Hematopoietic multipotent progenitor cell treated with erythropoietin and hydrocortisone succinate and interleukin-3 and kit ligand, for 15 days (in vitro differentiated cells): ENCODE measurements at regions not wholly inside any gene's neighbourhood (a gene's known extent, or its start where the extent isn't known, plus 50 kb on each side); places are given as distances from the start of the nearest gene placed in this dataset.
A peak's percentile ranks its signal among the peaks of the same experiment; 100 is the strongest.

ENCODE experiments used
- DNase-seq: peaks from one replicate; pipeline ENCODE4 v3.0.0-alpha.2; 2015; ENCODE audit warnings: low spot score

GRCh38 chr4:137740141-137740540 lies 207.8 kb upstream of the PCDH18 start:
- DNase-seq, result no peak

GRCh38 chr4:137739391-137739790 lies 207.1 kb upstream of the PCDH18 start:
- no peak for DNase-seq

GRCh38 chr4:137738375-137738990 lies 206.2 kb upstream of the PCDH18 start:
- DNase-seq, result no peak

- no peak for DNase-seq
These were observed 203.3 kb upstream of the PCDH18 start for GRCh38 chr4:137735561-137736104.

- DNase-seq, result peak; percentile 13
These were observed 201.2 kb upstream of the PCDH18 start for GRCh38 chr4:137733174-137734141.

- DNase-seq, result no peak
These were observed 190.6 kb upstream of the PCDH18 start for GRCh38 chr4:137722910-137723309.

GRCh38 chr4:137711502-137711901 lies 179.2 kb upstream of the PCDH18 start:
- DNase-seq, result no peak

GRCh38 chr4:137707626-137708025 lies 175.3 kb upstream of the PCDH18 start:
- DNase-seq, result no peak

- DNase-seq, result no peak
These were observed 174.9 kb upstream of the PCDH18 start for GRCh38 chr4:137707102-137707620.

- DNase-seq, result no peak
These were observed 173.0 kb upstream of the PCDH18 start for GRCh38 chr4:137705171-137705783.

- no peak for DNase-seq
These were observed 170.9 kb upstream of the PCDH18 start for GRCh38 chr4:137703195-137703594.

- DNase-seq, result no peak
These were observed 170.2 kb upstream of the PCDH18 start for GRCh38 chr4:137702512-137702911.

- DNase-seq, result no peak
These were observed 169.1 kb upstream of the PCDH18 start for GRCh38 chr4:137701401-137701800.

GRCh38 chr4:137700751-137701150 lies 168.5 kb upstream of the PCDH18 start:
- no peak for DNase-seq

- DNase-seq, result no peak
These were observed 167.8 kb upstream of the PCDH18 start for GRCh38 chr4:137700072-137700471.

GRCh38 chr4:137694138-137694537 lies 161.8 kb upstream of the PCDH18 start:
- no peak for DNase-seq

- no peak for DNase-seq
These were observed 161.3 kb upstream of the PCDH18 start for GRCh38 chr4:137693641-137694040.

- DNase-seq, result no peak
These were observed 159.9 kb upstream of the PCDH18 start for GRCh38 chr4:137692205-137692604.

GRCh38 chr4:137688651-137689050 lies 156.4 kb upstream of the PCDH18 start:
- no peak for DNase-seq

GRCh38 chr4:137685357-137685756 lies 153.1 kb upstream of the PCDH18 start:
- DNase-seq, result no peak

- DNase-seq, result no peak
These were observed 148.8 kb upstream of the PCDH18 start for GRCh38 chr4:137681081-137681480.

GRCh38 chr4:137678796-137679195 lies 146.5 kb upstream of the PCDH18 start:
- no peak for DNase-seq
